ENCODE measurements at regions not wholly inside any gene's neighbourhood (a gene's known extent, or its start where the extent isn't known, plus 50 kb on each side); places are given as distances from the start of the nearest gene placed in this dataset.

GRCh38 chr19:31085125-31085524 is 264.1 kb downstream of the TSHZ3 start (continued):
- no peak for TF ChIP-seq HMGXB4 (CRISPR knock-in tag; IDR thresholded peaks at IDR 0.05)
- no peak for TF ChIP-seq NR3C1 (CRISPR knock-in tag; conservative IDR thresholded peaks at IDR 0.05; ENCODE audit: low read depth)
- no peak for TF ChIP-seq ZNF423 (CRISPR knock-in tag; IDR thresholded peaks at IDR 0.05)
- no peak for TF ChIP-seq JUN (CRISPR knock-in tag; IDR thresholded peaks at IDR 0.05)
- TF ChIP-seq ATF2 (CRISPR knock-in tag; IDR thresholded peaks at IDR 0.05; ENCODE audit: borderline replicate concordance, low read depth) = no peak
- TF ChIP-seq FOXJ3 (CRISPR knock-in tag; IDR thresholded peaks at IDR 0.05; ENCODE audit: borderline replicate concordance) = no peak
- no peak for TF ChIP-seq ZNF396 (CRISPR knock-in tag; IDR thresholded peaks at IDR 0.05; ENCODE audit: borderline replicate concordance)
- no peak for TF ChIP-seq NR2C2 (CRISPR knock-in tag; IDR thresholded peaks at IDR 0.05)
- no peak for TF ChIP-seq ZBTB21 (CRISPR knock-in tag; IDR thresholded peaks at IDR 0.05; ENCODE audit: borderline replicate concordance)
- no peak for TF ChIP-seq TEAD4 (CRISPR knock-in tag; IDR thresholded peaks at IDR 0.05)
- no peak for TF ChIP-seq SMAD4 (CRISPR knock-in tag; IDR thresholded peaks at IDR 0.05)
- no peak for TF ChIP-seq GRHL2 (CRISPR knock-in tag; IDR thresholded peaks at IDR 0.05; ENCODE audit: insufficient replicate concordance, severe bottlenecking)
- no peak for TF ChIP-seq TP53 (CRISPR knock-in tag; IDR thresholded peaks at IDR 0.05)

GRCh38 chr19:31083105-31083504 is 266.1 kb downstream of the TSHZ3 start:
- DNase-seq (ENCODE audit: low spot score) (no peak), ATAC-seq (no peak)
- H3K9me3 Mint-ChIP-seq = no peaks in the 10 kb centered on the region
- H3K36me3 Mint-ChIP-seq = no peaks in the 10 kb centered on the region
- ChIA-PET CTCF (no interaction called here), POLR2A (no interaction called here)
- no peaks in the 10 kb centered on the region for H3K27me3 Mint-ChIP-seq (ENCODE audit: low read depth)
- no peaks in the 10 kb centered on the region for H3K4me1 Mint-ChIP-seq
- no peak overlapping the region for H3K4me3 Mint-ChIP-seq
- no peak overlapping the region for H3K27ac Mint-ChIP-seq
- TF ChIP-seq NR2C2 (CRISPR knock-in tag; IDR thresholded peaks at IDR 0.05) (no peak), NFATC4 (CRISPR knock-in tag; IDR thresholded peaks at IDR 0.05) (no peak), GABPB1 (CRISPR knock-in tag; IDR thresholded peaks at IDR 0.05) (no peak), ZNF423 (CRISPR knock-in tag; IDR thresholded peaks at IDR 0.05) (no peak), IRF2 (CRISPR knock-in tag; IDR thresholded peaks at IDR 0.05; ENCODE audit: borderline replicate concordance, low read depth) (no peak), SOX15 (CRISPR knock-in tag; IDR thresholded peaks at IDR 0.05) (no peak), ZNF532 (CRISPR knock-in tag; IDR thresholded peaks at IDR 0.05; ENCODE audit: borderline replicate concordance) (no peak), AR (CRISPR knock-in tag; IDR thresholded peaks at IDR 0.05) (no peak), ARID4B (CRISPR knock-in tag; IDR thresholded peaks at IDR 0.05; ENCODE audit: borderline replicate concordance) (no peak), ELF4 (CRISPR knock-in tag; IDR thresholded peaks at IDR 0.05; ENCODE audit: low read depth) (no peak), ZNF138 (CRISPR knock-in tag; conservative IDR thresholded peaks at IDR 0.05) (no peak), ETV6 (CRISPR knock-in tag; IDR thresholded peaks at IDR 0.05) (no peak)
